HG03520 (cell line): ENCODE measurements at regions not wholly inside any gene's neighbourhood (a gene's known extent, or its start where the extent isn't known, plus 50 kb on each side); places are given as distances from the start of the nearest gene placed in this dataset.

ENCODE experiments used
- ATAC-seq: cut with Tn5 transposase; IDR thresholded peaks from one replicate; pipeline ENCODE4 v1.9.1; 2021; ENCODE audit warnings: mild to moderate bottlenecking, moderate library complexity; ENCODE audit not compliant: unreplicated experiment

- ATAC-seq = peak; percentile 57
These were observed 260.9 kb upstream of the RPS6KA3 start for GRCh38 chrX:20527558-20528011.

- ATAC-seq = no peak
These were observed 260.3 kb upstream of the RPS6KA3 start for GRCh38 chrX:20527041-20527440.

- ATAC-seq = no peak
These were observed 257.1 kb upstream of the RPS6KA3 start for GRCh38 chrX:20523626-20524312.

GRCh38 chrX:20522420-20522819 lies 255.7 kb upstream of the RPS6KA3 start:
- no peak for ATAC-seq

GRCh38 chrX:20521222-20521621 lies 254.5 kb upstream of the RPS6KA3 start:
- ATAC-seq = no peak

GRCh38 chrX:20519826-20520225 lies 253.1 kb upstream of the RPS6KA3 start:
- ATAC-seq = no peak

GRCh38 chrX:20519146-20519545 lies 252.4 kb upstream of the RPS6KA3 start:
- no peak for ATAC-seq

GRCh38 chrX:20517565-20517964 lies 250.9 kb upstream of the RPS6KA3 start:
- no peak for ATAC-seq

- ATAC-seq = peak; percentile 98
These were observed 249.2 kb upstream of the RPS6KA3 start for GRCh38 chrX:20515841-20516461.

GRCh38 chrX:20514358-20514757 lies 247.6 kb upstream of the RPS6KA3 start:
- ATAC-seq = no peak

GRCh38 chrX:20513185-20513584 lies 246.5 kb upstream of the RPS6KA3 start:
- ATAC-seq = no peak

GRCh38 chrX:20511792-20512191 lies 245.1 kb upstream of the RPS6KA3 start:
- ATAC-seq = no peak

GRCh38 chrX:20507901-20508620 lies 241.4 kb upstream of the RPS6KA3 start:
- no peak for ATAC-seq

GRCh38 chrX:20506739-20507138 lies 240.0 kb upstream of the RPS6KA3 start:
- no peak for ATAC-seq

- ATAC-seq = no peak
These were observed 234.2 kb upstream of the RPS6KA3 start for GRCh38 chrX:20500949-20501348.

- peak; percentile 67 for ATAC-seq
These were observed 233.6 kb upstream of the RPS6KA3 start for GRCh38 chrX:20500171-20500865.

- ATAC-seq = no peak
These were observed 233.1 kb upstream of the RPS6KA3 start for GRCh38 chrX:20499763-20500162.

GRCh38 chrX:20498851-20499635 lies 232.3 kb upstream of the RPS6KA3 start:
- no peak for ATAC-seq

GRCh38 chrX:20495575-20495974 lies 228.9 kb upstream of the RPS6KA3 start:
- ATAC-seq = no peak

GRCh38 chrX:20488473-20488872 lies 221.8 kb upstream of the RPS6KA3 start:
- ATAC-seq = no peak

- ATAC-seq = no peak
These were observed 220.5 kb upstream of the RPS6KA3 start for GRCh38 chrX:20487227-20487626.
